ENCODE measurements at regions not wholly inside any gene's neighbourhood (a gene's known extent, or its start where the extent isn't known, plus 50 kb on each side); places are given as distances from the start of the nearest gene placed in this dataset.

GRCh38 chr10:78448470-78448869 lies 414.8 kb downstream of the RPS24 start:
- H3K27me3 ChIP-seq (ENCODE audit: control insufficient read depth in 3 of 3, insufficient read depth in 3 of 3, low read depth in 1 of 3, low read length in 3 of 3) = no peaks in the 10 kb centered on the region
- no peak overlapping the region for H4K8ac ChIP-seq (ENCODE audit: low read depth, low read length)
- peaks cover 0 to 7% of the 10 kb centered on the region in 2 donors for H3K4me1 ChIP-seq (ENCODE audit: control insufficient read depth in 2 of 2, insufficient read depth in 1 of 2, low read depth in 1 of 2, low read length in 2 of 2)
- no peak overlapping the region for H3K23ac ChIP-seq (ENCODE audit: low read depth, low read length, poor library complexity)
- no peak overlapping the region for H4K91ac ChIP-seq (ENCODE audit: low read depth, low read length, poor library complexity)
- H3K9ac ChIP-seq (ENCODE audit: low read depth, low read length, poor library complexity) = no peak overlapping the region
- no peak overlapping the region for H2BK12ac ChIP-seq (ENCODE audit: low read length)
- no peaks in the 10 kb centered on the region for H3K36me3 ChIP-seq (replicated peaks in 1 of 2; ENCODE audit: control insufficient read depth in 2 of 2, insufficient read depth in 2 of 2, low read length in 2 of 2)
- no peak overlapping the region for H3K14ac ChIP-seq (ENCODE audit: low read length)
- H2BK120ac ChIP-seq (ENCODE audit: low read depth, low read length) = no peak overlapping the region
- no peak overlapping the region for H2BK15ac ChIP-seq (ENCODE audit: low read length)
- H2AK5ac ChIP-seq (ENCODE audit: low read depth, low read length) = no peak overlapping the region
- DNase-seq (ENCODE audit: low spot score) = no peak
- H3K4me2 ChIP-seq (ENCODE audit: insufficient read depth, low read length, poor library complexity, severe bottlenecking) = no peak overlapping the region
- no peak overlapping the region for H3K4ac ChIP-seq (ENCODE audit: low read length)
- no peaks in the 10 kb centered on the region for H3K79me1 ChIP-seq (ENCODE audit: low read depth, low read length)
- WGBS, 2 donors (ENCODE audit: extremely low coverage in 2 of 2, insufficient read length in 2 of 2, insufficient replicate concordance in 1 of 2) = no CpG with 5 or more reads among the region's 4 CpGs
- H2AFZ ChIP-seq (ENCODE audit: low read length) = no peak overlapping the region
- H3K18ac ChIP-seq (ENCODE audit: low read length) = no peak overlapping the region
- H3K4me3 ChIP-seq (ENCODE audit: low read length in 2 of 2) = no peak overlapping the region
- H3K9me3 ChIP-seq (replicated peaks in 1 of 2; ENCODE audit: control insufficient read depth in 2 of 2, insufficient read depth in 1 of 2, low read depth in 1 of 2, low read length in 2 of 2) = no peaks in the 10 kb centered on the region
- H3K27ac ChIP-seq (replicated peaks; ENCODE audit: low read length) = no peak overlapping the region
- H2BK5ac ChIP-seq (ENCODE audit: low read length) = no peak overlapping the region

GRCh38 chr10:78448994-78449418 lies 415.3 kb downstream of the RPS24 start:
- Histone ChIP-seq H3K79me1 (ENCODE audit: low read depth, low read length) (no peaks in the 10 kb centered on the region), H2BK5ac (ENCODE audit: low read length) (no peak overlapping the region), H3K9me3 (replicated peaks in 1 of 2; ENCODE audit: control insufficient read depth in 2 of 2, insufficient read depth in 1 of 2, low read depth in 1 of 2, low read length in 2 of 2) (no peaks in the 10 kb centered on the region), H3K36me3 (replicated peaks in 1 of 2; ENCODE audit: control insufficient read depth in 2 of 2, insufficient read depth in 2 of 2, low read length in 2 of 2) (no peaks in the 10 kb centered on the region), H3K4ac (ENCODE audit: low read length) (no peak overlapping the region), H3K4me2 (ENCODE audit: insufficient read depth, low read length, poor library complexity, severe bottlenecking) (no peak overlapping the region), H3K18ac (ENCODE audit: low read length) (no peak overlapping the region), H3K9ac (ENCODE audit: low read depth, low read length, poor library complexity) (no peak overlapping the region), H3K23ac (ENCODE audit: low read depth, low read length, poor library complexity) (no peak overlapping the region), H2AK5ac (ENCODE audit: low read depth, low read length) (no peak overlapping the region), H3K4me1 (ENCODE audit: control insufficient read depth in 2 of 2, insufficient read depth in 1 of 2, low read depth in 1 of 2, low read length in 2 of 2) (peaks cover 0 to 9% of the 10 kb centered on the region in 2 donors), H2BK15ac (ENCODE audit: low read length) (no peak overlapping the region), H2AFZ (ENCODE audit: low read length) (no peak overlapping the region), H3K4me3 (ENCODE audit: low read length in 2 of 2) (no peak overlapping the region), H2BK12ac (ENCODE audit: low read length) (no peak overlapping the region), H3K27ac (replicated peaks; ENCODE audit: low read length) (no peak overlapping the region), H3K14ac (ENCODE audit: low read length) (no peak overlapping the region), H4K8ac (ENCODE audit: low read depth, low read length) (no peak overlapping the region), H4K91ac (ENCODE audit: low read depth, low read length, poor library complexity) (no peak overlapping the region), H2BK120ac (ENCODE audit: low read depth, low read length) (no peak overlapping the region), H3K27me3 (ENCODE audit: control insufficient read depth in 3 of 3, insufficient read depth in 3 of 3, low read depth in 1 of 3, low read length in 3 of 3) (no peaks in the 10 kb centered on the region)
- no CpG with 5 or more reads among the region's 2 CpGs for WGBS, 2 donors (ENCODE audit: extremely low coverage in 2 of 2, insufficient read length in 2 of 2, insufficient replicate concordance in 1 of 2)
- no peak for DNase-seq (ENCODE audit: low spot score)

GRCh38 chr10:78449554-78449953 lies 415.9 kb downstream of the RPS24 start:
- H2BK120ac ChIP-seq (ENCODE audit: low read depth, low read length) = no peak overlapping the region
- WGBS, 2 donors (ENCODE audit: extremely low coverage in 2 of 2, insufficient read length in 2 of 2, insufficient replicate concordance in 1 of 2) = no CpG with 5 or more reads among the region's 4 CpGs
- H3K36me3 ChIP-seq (replicated peaks in 1 of 2; ENCODE audit: control insufficient read depth in 2 of 2, insufficient read depth in 2 of 2, low read length in 2 of 2) = no peaks in the 10 kb centered on the region
- no peak overlapping the region for H4K91ac ChIP-seq (ENCODE audit: low read depth, low read length, poor library complexity)
- no peaks in the 10 kb centered on the region for H3K9me3 ChIP-seq (replicated peaks in 1 of 2; ENCODE audit: control insufficient read depth in 2 of 2, insufficient read depth in 1 of 2, low read depth in 1 of 2, low read length in 2 of 2)
- H3K79me1 ChIP-seq (ENCODE audit: low read depth, low read length) = no peaks in the 10 kb centered on the region
- no peak overlapping the region for H3K4ac ChIP-seq (ENCODE audit: low read length)
- H3K4me1 ChIP-seq (ENCODE audit: control insufficient read depth in 2 of 2, insufficient read depth in 1 of 2, low read depth in 1 of 2, low read length in 2 of 2) = peaks cover 0 to 9% of the 10 kb centered on the region in 2 donors
- H3K27ac ChIP-seq (replicated peaks; ENCODE audit: low read length) = no peak overlapping the region
- H3K4me2 ChIP-seq (ENCODE audit: insufficient read depth, low read length, poor library complexity, severe bottlenecking) = no peak overlapping the region
- H2BK5ac ChIP-seq (ENCODE audit: low read length) = no peak overlapping the region
- no peak overlapping the region for H3K18ac ChIP-seq (ENCODE audit: low read length)
- no peak overlapping the region for H2BK15ac ChIP-seq (ENCODE audit: low read length)
- no peak overlapping the region for H2AK5ac ChIP-seq (ENCODE audit: low read depth, low read length)
- no peak overlapping the region for H2BK12ac ChIP-seq (ENCODE audit: low read length)
- no peak overlapping the region for H3K23ac ChIP-seq (ENCODE audit: low read depth, low read length, poor library complexity)
- no peaks in the 10 kb centered on the region for H3K27me3 ChIP-seq (ENCODE audit: control insufficient read depth in 3 of 3, insufficient read depth in 3 of 3, low read depth in 1 of 3, low read length in 3 of 3)
- no peak overlapping the region for H3K9ac ChIP-seq (ENCODE audit: low read depth, low read length, poor library complexity)
- H3K14ac ChIP-seq (ENCODE audit: low read length) = no peak overlapping the region
- peak overlapping the region; percentile 4 for H2AFZ ChIP-seq (ENCODE audit: low read length)
- no peak for DNase-seq (ENCODE audit: low spot score)
- no peak overlapping the region for H4K8ac ChIP-seq (ENCODE audit: low read depth, low read length)
- no peak overlapping the region for H3K4me3 ChIP-seq (ENCODE audit: low read length in 2 of 2)

- Histone ChIP-seq H3K23ac (ENCODE audit: low read depth, low read length, poor library complexity) (no peak overlapping the region), H2BK120ac (ENCODE audit: low read depth, low read length) (no peak overlapping the region), H4K8ac (ENCODE audit: low read depth, low read length) (no peak overlapping the region), H3K9me3 (replicated peaks in 1 of 2; ENCODE audit: control insufficient read depth in 2 of 2, insufficient read depth in 1 of 2, low read depth in 1 of 2, low read length in 2 of 2) (no peaks in the 10 kb centered on the region), H2AK5ac (ENCODE audit: low read depth, low read length) (no peak overlapping the region), H3K4me1 (ENCODE audit: control insufficient read depth in 2 of 2, insufficient read depth in 1 of 2, low read depth in 1 of 2, low read length in 2 of 2) (peaks cover 3 to 9% of the 10 kb centered on the region in 2 donors), H3K36me3 (replicated peaks in 1 of 2; ENCODE audit: control insufficient read depth in 2 of 2, insufficient read depth in 2 of 2, low read length in 2 of 2) (no peaks in the 10 kb centered on the region), H3K18ac (ENCODE audit: low read length) (no peak overlapping the region), H2BK12ac (ENCODE audit: low read length) (no peak overlapping the region), H4K91ac (ENCODE audit: low read depth, low read length, poor library complexity) (no peak overlapping the region), H3K9ac (ENCODE audit: low read depth, low read length, poor library complexity) (no peak overlapping the region), H2AFZ (ENCODE audit: low read length) (no peak overlapping the region), H3K4me2 (ENCODE audit: insufficient read depth, low read length, poor library complexity, severe bottlenecking) (no peak overlapping the region), H3K79me1 (ENCODE audit: low read depth, low read length) (no peaks in the 10 kb centered on the region), H3K4ac (ENCODE audit: low read length) (no peak overlapping the region), H3K14ac (ENCODE audit: low read length) (no peak overlapping the region), H2BK15ac (ENCODE audit: low read length) (no peak overlapping the region), H3K4me3 (ENCODE audit: low read length in 2 of 2) (no peak overlapping the region), H3K27ac (replicated peaks; ENCODE audit: low read length) (no peak overlapping the region), H2BK5ac (ENCODE audit: low read length) (no peak overlapping the region), H3K27me3 (ENCODE audit: control insufficient read depth in 3 of 3, insufficient read depth in 3 of 3, low read depth in 1 of 3, low read length in 3 of 3) (no peaks in the 10 kb centered on the region)
- DNase-seq (ENCODE audit: low spot score) = no peak
- no CpG with 5 or more reads among the region's 3 CpGs for WGBS, 2 donors (ENCODE audit: extremely low coverage in 2 of 2, insufficient read length in 2 of 2, insufficient replicate concordance in 1 of 2)
Measured at GRCh38 chr10:78450239-78450638, 416.6 kb downstream of the RPS24 start.

All from neuronal stem cell (in vitro differentiated cells).